ENCODE measurements at regions not wholly inside any gene's neighbourhood (a gene's known extent, or its start where the extent isn't known, plus 50 kb on each side); places are given as distances from the start of the nearest gene placed in this dataset.

- Mint-ChIP-seq H3K4me1 (ENCODE audit: low read depth) (no peaks in the 10 kb centered on the region), H3K9me3 (no peaks in the 10 kb centered on the region), H3K27ac (no peak overlapping the region), H3K4me3 (no peak overlapping the region), H3K36me3 (ENCODE audit: low read depth) (no peaks in the 10 kb centered on the region), H3K27me3 (no peaks in the 10 kb centered on the region)
Measured at GRCh38 chr6:147717991-147718390, 209.5 kb downstream of the SAMD5 start.

- Mint-ChIP-seq H3K27me3 (no peaks in the 10 kb centered on the region), H3K4me3 (no peak overlapping the region), H3K27ac (no peak overlapping the region)
Measured at GRCh38 chr6:147722158-147722557, 213.7 kb downstream of the SAMD5 start.

GRCh38 chr6:147724454-147724853 is 216.0 kb downstream of the SAMD5 start:
- Mint-ChIP-seq H3K4me1 (ENCODE audit: low read depth) (no peaks in the 10 kb centered on the region), H3K27ac (no peak overlapping the region), H3K4me3 (no peak overlapping the region), H3K9me3 (peaks cover 7% of the 10 kb centered on the region), H3K27me3 (peaks cover 2% of the 10 kb centered on the region), H3K36me3 (ENCODE audit: low read depth) (no peaks in the 10 kb centered on the region)

More at GRCh38 chr6:147722158-147722557, 213.7 kb downstream of the SAMD5 start:
- peaks cover 4% of the 10 kb centered on the region for H3K9me3 Mint-ChIP-seq
- H3K4me1 Mint-ChIP-seq (ENCODE audit: low read depth): no peaks in the 10 kb centered on the region
- no peaks in the 10 kb centered on the region for H3K36me3 Mint-ChIP-seq (ENCODE audit: low read depth)

GRCh38 chr6:147726342-147726741 is 217.9 kb downstream of the SAMD5 start:
- no peak overlapping the region for H3K27ac Mint-ChIP-seq
- peaks cover 4% of the 10 kb centered on the region for H3K27me3 Mint-ChIP-seq
- no peak overlapping the region for H3K4me3 Mint-ChIP-seq
- no peaks in the 10 kb centered on the region for H3K4me1 Mint-ChIP-seq (ENCODE audit: low read depth)
- H3K9me3 Mint-ChIP-seq: peaks cover 8% of the 10 kb centered on the region
- H3K36me3 Mint-ChIP-seq (ENCODE audit: low read depth): no peaks in the 10 kb centered on the region

- peaks cover 4% of the 10 kb centered on the region for H3K27me3 Mint-ChIP-seq
- no peak overlapping the region for H3K4me3 Mint-ChIP-seq
- H3K4me1 Mint-ChIP-seq (ENCODE audit: low read depth): no peaks in the 10 kb centered on the region
- H3K36me3 Mint-ChIP-seq (ENCODE audit: low read depth): no peaks in the 10 kb centered on the region
- H3K27ac Mint-ChIP-seq: no peak overlapping the region
- H3K9me3 Mint-ChIP-seq: peaks cover 8% of the 10 kb centered on the region
Measured at GRCh38 chr6:147728903-147729302, 220.4 kb downstream of the SAMD5 start.

GRCh38 chr6:147733686-147734085 is 225.2 kb downstream of the SAMD5 start:
- H3K4me1 Mint-ChIP-seq (ENCODE audit: low read depth): no peaks in the 10 kb centered on the region
- no peak overlapping the region for H3K27ac Mint-ChIP-seq
- peaks cover 4% of the 10 kb centered on the region for H3K27me3 Mint-ChIP-seq
- no peaks in the 10 kb centered on the region for H3K36me3 Mint-ChIP-seq (ENCODE audit: low read depth)
- no peak overlapping the region for H3K4me3 Mint-ChIP-seq
- peaks cover 3% of the 10 kb centered on the region for H3K9me3 Mint-ChIP-seq

- Mint-ChIP-seq H3K4me3 (no peak overlapping the region), H3K36me3 (ENCODE audit: low read depth) (no peaks in the 10 kb centered on the region), H3K27me3 (peaks cover 4% of the 10 kb centered on the region), H3K9me3 (peaks cover 3% of the 10 kb centered on the region), H3K27ac (no peak overlapping the region), H3K4me1 (ENCODE audit: low read depth) (no peaks in the 10 kb centered on the region)
Measured at GRCh38 chr6:147734151-147734550, 225.7 kb downstream of the SAMD5 start.

GRCh38 chr6:147735924-147736323 is 227.4 kb downstream of the SAMD5 start:
- no peaks in the 10 kb centered on the region for H3K4me1 Mint-ChIP-seq (ENCODE audit: low read depth)
- H3K9me3 Mint-ChIP-seq: no peaks in the 10 kb centered on the region
- H3K4me3 Mint-ChIP-seq: no peak overlapping the region

GRCh38 chr6:147737115-147737514 is 228.6 kb downstream of the SAMD5 start:
- no peaks in the 10 kb centered on the region for H3K4me1 Mint-ChIP-seq (ENCODE audit: low read depth)
- no peaks in the 10 kb centered on the region for H3K9me3 Mint-ChIP-seq
- H3K27me3 Mint-ChIP-seq: no peaks in the 10 kb centered on the region
- H3K36me3 Mint-ChIP-seq (ENCODE audit: low read depth): no peaks in the 10 kb centered on the region
- H3K27ac Mint-ChIP-seq: no peak overlapping the region
- no peak overlapping the region for H3K4me3 Mint-ChIP-seq

More at GRCh38 chr6:147735924-147736323, 227.4 kb downstream of the SAMD5 start:
- no peak overlapping the region for H3K27ac Mint-ChIP-seq
- H3K27me3 Mint-ChIP-seq: no peaks in the 10 kb centered on the region
- no peaks in the 10 kb centered on the region for H3K36me3 Mint-ChIP-seq (ENCODE audit: low read depth)

- Mint-ChIP-seq H3K27me3 (no peaks in the 10 kb centered on the region), H3K4me1 (ENCODE audit: low read depth) (no peaks in the 10 kb centered on the region), H3K9me3 (no peaks in the 10 kb centered on the region), H3K27ac (no peak overlapping the region), H3K36me3 (ENCODE audit: low read depth) (no peaks in the 10 kb centered on the region), H3K4me3 (no peak overlapping the region)
Measured at GRCh38 chr6:147738099-147738498, 229.6 kb downstream of the SAMD5 start.

GRCh38 chr6:147738516-147739162 is 230.1 kb downstream of the SAMD5 start:
- no peaks in the 10 kb centered on the region for H3K9me3 Mint-ChIP-seq
- H3K36me3 Mint-ChIP-seq (ENCODE audit: low read depth): no peaks in the 10 kb centered on the region

GRCh38 chr6:147740326-147740725 is 231.8 kb downstream of the SAMD5 start:
- H3K9me3 Mint-ChIP-seq: no peaks in the 10 kb centered on the region
- no peak overlapping the region for H3K27ac Mint-ChIP-seq
- no peaks in the 10 kb centered on the region for H3K27me3 Mint-ChIP-seq
- H3K4me3 Mint-ChIP-seq: no peak overlapping the region
- H3K36me3 Mint-ChIP-seq (ENCODE audit: low read depth): no peaks in the 10 kb centered on the region
- no peaks in the 10 kb centered on the region for H3K4me1 Mint-ChIP-seq (ENCODE audit: low read depth)

More at GRCh38 chr6:147738516-147739162, 230.1 kb downstream of the SAMD5 start:
- Mint-ChIP-seq H3K4me3 (no peak overlapping the region), H3K4me1 (ENCODE audit: low read depth) (no peaks in the 10 kb centered on the region), H3K27ac (no peak overlapping the region), H3K27me3 (no peaks in the 10 kb centered on the region)

GRCh38 chr6:147740916-147741315 is 232.4 kb downstream of the SAMD5 start:
- Mint-ChIP-seq H3K36me3 (ENCODE audit: low read depth) (no peaks in the 10 kb centered on the region), H3K27me3 (no peaks in the 10 kb centered on the region), H3K4me1 (ENCODE audit: low read depth) (no peaks in the 10 kb centered on the region), H3K9me3 (no peaks in the 10 kb centered on the region), H3K4me3 (no peak overlapping the region), H3K27ac (no peak overlapping the region)

GRCh38 chr6:147741389-147741788 is 232.9 kb downstream of the SAMD5 start:
- no peaks in the 10 kb centered on the region for H3K9me3 Mint-ChIP-seq
- no peaks in the 10 kb centered on the region for H3K27me3 Mint-ChIP-seq
- H3K4me1 Mint-ChIP-seq (ENCODE audit: low read depth): no peaks in the 10 kb centered on the region
- no peaks in the 10 kb centered on the region for H3K36me3 Mint-ChIP-seq (ENCODE audit: low read depth)
- no peak overlapping the region for H3K27ac Mint-ChIP-seq
- no peak overlapping the region for H3K4me3 Mint-ChIP-seq

- no peak overlapping the region for H3K4me3 Mint-ChIP-seq
- H3K27ac Mint-ChIP-seq: no peak overlapping the region
- no peaks in the 10 kb centered on the region for H3K27me3 Mint-ChIP-seq
- H3K9me3 Mint-ChIP-seq: peaks cover 4% of the 10 kb centered on the region
- no peaks in the 10 kb centered on the region for H3K36me3 Mint-ChIP-seq (ENCODE audit: low read depth)
- H3K4me1 Mint-ChIP-seq (ENCODE audit: low read depth): no peaks in the 10 kb centered on the region
Measured at GRCh38 chr6:147742440-147742839, 233.9 kb downstream of the SAMD5 start.

GRCh38 chr6:147744012-147744411 is 235.5 kb downstream of the SAMD5 start:
- H3K36me3 Mint-ChIP-seq (ENCODE audit: low read depth): no peaks in the 10 kb centered on the region
- H3K27me3 Mint-ChIP-seq: no peaks in the 10 kb centered on the region

More at GRCh38 chr6:147744012-147744411, 235.5 kb downstream of the SAMD5 start:
- Mint-ChIP-seq H3K27ac (no peak overlapping the region), H3K4me3 (no peak overlapping the region), H3K9me3 (peaks cover 4% of the 10 kb centered on the region), H3K4me1 (ENCODE audit: low read depth) (no peaks in the 10 kb centered on the region)

Measured in stimulated activated naive CD8-positive, alpha-beta T cell treated with anti-CD3 and anti-CD28 coated beads, Interleukin-15, Interleukin-2, amounts not matched to agents 100 ng/mL and 50 ng/mL, for 24 hours (primary cell).